ENCODE measurements at regions not wholly inside any gene's neighbourhood (a gene's known extent, or its start where the extent isn't known, plus 50 kb on each side); places are given as distances from the start of the nearest gene placed in this dataset.

GRCh38 chr10:61592581-61592980 lies 70.1 kb upstream of the CABCOCO1 start:
- TF ChIP-seq CTCF (conservative IDR thresholded peaks at IDR 0.05; ENCODE audit: low read depth, low read length) (peak; percentile 77), EZH2 (IDR thresholded peaks at IDR 0.05; ENCODE audit: borderline replicate concordance, low read depth, low read length, poor library complexity, severe bottlenecking) (no peak)

Data from A673 (cell line).